Occipital lobe (tissue), 1 donor: ENCODE measurements at regions not wholly inside any gene's neighbourhood (a gene's known extent, or its start where the extent isn't known, plus 50 kb on each side); places are given as distances from the start of the nearest gene placed in this dataset.

ENCODE experiments used
- DNase-seq: peaks from one replicate; lab custom pipeline; 2025; lab: John Stamatoyannopoulos, UW

DNA sequence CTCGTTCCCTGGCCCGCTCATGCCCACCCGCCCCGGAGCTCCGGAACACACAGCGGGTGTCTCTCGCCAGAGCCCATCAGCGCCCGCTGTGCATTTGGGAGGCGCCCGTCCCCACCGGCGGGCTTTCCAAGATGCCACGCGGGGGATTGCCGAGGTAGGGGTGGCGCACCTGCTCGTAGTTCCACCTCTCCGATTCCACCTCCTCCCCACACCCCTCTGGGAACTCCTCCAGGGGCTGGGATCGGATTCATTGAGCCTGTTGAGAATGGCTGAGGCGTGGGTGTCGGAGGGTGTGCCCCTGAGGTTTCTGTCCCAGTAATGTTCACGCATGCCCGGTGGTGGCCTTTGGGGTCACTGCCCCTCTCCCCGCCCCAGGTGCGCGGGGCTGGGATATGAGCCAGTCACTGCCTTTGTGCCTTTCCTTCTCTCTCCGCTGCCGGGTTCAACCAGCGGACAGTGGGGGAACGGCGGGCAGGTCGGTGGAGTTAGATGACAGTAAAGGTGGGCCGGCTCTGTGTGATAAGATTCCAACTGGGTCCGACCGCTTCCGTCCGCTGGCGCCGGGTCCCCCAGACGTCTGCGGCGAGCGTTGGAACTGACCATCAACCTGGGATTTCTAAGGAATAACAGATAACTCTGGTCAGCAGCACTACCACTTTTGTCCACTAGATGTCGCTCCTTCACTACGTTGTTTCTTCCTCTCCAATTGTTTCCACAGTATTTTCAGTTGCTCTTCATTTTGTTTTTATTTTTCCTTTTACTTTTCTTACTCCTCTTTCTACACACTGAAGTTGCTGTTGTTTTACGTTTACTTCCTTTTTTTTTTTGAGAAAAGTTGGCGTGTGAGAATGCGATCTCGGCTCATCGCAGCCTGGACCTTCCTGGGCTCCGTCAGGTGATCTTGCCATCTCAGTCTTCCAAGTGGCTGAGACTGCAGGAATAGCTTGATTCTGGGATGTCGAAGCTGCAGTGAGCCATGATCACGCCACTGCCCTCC is 178.1 kb upstream of the ALG10B start:
- peak; percentile 5 for DNase-seq

DNA sequence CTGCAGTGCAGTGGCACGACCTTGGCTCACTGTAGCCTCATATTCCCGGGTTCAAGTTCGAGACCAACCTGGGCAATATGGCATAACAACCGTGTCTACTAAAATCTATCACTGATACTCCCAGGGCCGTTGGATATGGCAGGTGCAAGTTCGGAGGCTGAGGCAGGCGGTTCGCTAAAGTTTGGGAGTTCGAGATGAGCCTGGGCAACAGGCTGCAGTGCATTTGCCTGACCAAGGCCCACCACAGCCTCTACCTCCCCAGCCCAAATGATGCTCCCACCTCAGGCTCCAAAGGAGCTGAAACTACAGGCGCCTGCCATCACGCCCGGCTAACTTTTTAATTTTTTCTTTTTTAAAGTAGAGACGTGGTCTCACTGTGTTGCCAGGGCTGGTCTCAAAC is 177.1 kb upstream of the ALG10B start:
- no peak for DNase-seq

DNA sequence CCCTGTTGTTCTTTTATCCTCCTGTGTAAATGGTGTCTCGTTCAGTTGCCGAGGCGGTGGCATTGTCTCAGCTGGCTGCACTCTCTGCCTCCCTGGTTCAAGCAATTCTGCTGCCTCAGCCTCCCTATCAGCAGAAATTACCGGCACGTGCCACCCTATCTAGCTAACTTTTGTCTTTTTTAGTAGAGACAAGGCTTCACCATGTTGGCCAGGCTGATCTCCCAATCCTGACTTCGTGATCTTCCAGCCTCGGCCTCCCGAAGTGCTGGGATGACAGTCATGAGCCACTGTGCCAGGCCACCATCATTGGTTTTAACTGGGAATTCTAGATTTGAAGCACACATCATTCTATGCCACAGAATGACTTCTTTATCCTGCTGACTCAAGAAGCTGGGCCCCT is 175.3 kb upstream of the ALG10B start:
- no peak for DNase-seq

DNA sequence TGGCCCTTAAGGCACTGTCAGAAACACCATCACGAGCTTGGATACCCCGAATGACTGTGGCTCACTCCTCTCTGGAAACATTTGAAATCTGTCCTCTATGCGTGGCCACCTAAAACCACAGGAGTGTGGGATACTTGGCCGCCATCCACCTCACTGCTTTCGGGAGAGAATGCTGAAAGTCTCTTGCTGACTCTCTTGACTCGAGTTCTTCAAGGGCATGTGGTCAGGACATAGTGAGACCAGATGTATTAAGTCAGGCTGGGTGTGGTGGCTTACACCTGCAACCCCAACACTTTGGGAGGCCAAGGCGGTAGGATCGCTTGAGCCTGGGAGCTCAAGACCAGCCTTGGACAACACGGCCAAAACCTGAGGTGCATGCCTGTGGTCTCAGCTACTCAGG is 174.7 kb upstream of the ALG10B start:
- no peak for DNase-seq

DNA sequence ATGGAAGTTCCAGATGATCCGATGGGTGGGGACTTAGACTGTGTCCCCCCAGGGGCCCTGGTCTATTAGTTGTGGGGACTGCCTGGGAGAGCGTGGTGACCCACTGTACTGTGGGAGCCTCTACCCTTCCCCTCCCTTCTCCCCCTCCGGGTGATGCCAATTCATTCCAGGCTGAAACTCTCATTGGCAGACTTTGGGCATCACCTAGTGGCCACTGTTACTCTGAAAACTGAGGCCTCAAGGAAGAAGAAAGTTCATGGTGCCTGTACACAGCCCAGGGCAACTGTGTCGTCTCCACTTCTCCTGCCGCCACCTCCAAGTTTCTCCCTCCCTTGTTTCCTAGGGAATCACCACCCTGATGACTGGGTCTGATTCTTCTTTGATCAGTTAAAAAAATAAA is 173.6 kb upstream of the ALG10B start:
- DNase-seq = no peak

DNA sequence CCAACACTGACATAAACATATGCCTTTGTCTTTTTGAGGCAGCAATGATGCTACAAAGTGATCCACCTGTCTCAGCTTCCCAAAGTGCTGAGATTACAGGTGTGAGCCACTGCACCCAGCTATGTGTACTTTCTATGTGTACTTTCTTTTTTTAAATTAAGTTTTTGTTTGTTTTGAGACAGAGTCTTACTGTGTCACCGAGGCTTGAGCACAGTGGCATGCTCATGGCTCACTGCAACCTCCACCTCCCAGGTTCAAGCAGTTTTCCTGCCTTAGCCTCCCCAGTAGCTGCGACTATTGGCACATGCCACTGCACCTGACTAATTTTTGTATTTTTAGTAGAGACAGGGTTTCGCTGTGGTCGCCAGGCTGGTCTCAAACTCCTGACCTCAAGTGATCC is 172.5 kb upstream of the ALG10B start:
- DNase-seq = no peak

DNA sequence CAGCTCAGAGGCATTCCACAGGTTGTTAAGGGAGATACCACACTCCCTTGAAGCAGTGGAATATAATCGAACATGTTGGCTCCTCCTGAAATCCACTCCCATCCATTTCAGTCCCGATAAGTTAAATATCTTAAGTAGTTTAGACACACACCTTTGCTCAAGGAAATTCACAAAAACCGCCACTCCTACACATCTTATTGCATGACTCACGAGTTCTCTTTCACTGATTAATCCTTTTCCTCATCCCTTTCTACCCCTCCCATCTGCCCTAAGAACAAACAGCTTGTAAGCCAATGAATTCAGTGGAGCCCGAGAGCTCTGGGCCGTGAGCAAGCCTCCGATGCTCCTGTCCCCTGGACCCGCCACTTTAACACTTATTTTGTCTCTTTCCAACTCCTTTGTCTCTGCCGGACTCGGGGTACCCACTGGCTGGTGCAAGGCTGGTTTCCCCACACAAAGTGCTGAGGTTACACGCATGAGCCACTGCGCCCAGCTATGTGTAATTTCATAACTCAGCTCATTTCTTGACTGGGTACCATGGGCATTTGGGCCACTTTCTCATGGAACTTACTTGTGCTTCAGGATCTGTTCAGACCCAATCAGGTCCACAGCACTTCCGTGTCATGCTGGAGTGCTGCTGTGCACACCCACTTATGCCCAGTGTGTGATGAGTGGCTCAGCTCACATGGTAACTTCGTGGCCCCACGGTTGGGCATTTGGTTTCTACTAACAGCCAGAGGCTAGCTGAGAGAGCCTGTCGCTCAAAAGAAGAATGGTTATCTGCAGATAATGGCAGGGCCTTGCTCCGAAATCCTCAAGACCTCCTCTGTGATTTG is 171.8 kb upstream of the ALG10B start:
- no peak for DNase-seq

DNA sequence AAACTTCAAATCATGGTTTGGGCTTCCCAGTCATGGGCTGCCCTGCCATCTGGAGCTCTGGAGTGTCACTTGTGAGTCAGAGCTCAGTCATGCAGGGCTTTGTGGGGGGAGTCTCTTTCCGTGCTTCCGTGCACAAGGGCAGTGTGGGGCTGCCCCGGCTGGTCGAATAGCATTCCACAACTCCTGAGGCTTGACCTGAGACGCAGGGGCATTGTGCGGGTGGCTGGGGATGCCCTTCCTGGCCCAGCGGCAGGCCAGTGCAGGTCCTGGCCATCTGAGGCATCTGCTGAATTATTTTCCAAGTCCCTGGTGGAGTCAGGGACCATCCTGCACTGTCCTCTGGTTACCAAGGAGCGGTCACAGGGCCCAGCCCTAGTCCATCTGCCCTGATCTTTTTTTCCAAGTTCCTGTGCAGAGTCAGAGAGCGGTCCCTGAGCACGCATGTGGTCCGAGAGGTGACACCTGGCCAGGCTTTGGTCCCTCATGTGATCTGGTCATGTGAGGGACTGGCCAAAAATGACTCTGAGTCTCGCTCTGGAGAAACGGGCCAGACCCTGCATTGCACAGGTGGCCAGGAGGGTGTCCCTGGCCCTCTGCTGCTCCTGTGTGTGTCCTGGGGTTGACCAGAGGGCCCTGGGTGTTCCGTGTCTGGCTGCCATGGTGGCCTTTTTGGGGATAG is 167.0 kb upstream of the ALG10B start:
- no peak for DNase-seq

DNA sequence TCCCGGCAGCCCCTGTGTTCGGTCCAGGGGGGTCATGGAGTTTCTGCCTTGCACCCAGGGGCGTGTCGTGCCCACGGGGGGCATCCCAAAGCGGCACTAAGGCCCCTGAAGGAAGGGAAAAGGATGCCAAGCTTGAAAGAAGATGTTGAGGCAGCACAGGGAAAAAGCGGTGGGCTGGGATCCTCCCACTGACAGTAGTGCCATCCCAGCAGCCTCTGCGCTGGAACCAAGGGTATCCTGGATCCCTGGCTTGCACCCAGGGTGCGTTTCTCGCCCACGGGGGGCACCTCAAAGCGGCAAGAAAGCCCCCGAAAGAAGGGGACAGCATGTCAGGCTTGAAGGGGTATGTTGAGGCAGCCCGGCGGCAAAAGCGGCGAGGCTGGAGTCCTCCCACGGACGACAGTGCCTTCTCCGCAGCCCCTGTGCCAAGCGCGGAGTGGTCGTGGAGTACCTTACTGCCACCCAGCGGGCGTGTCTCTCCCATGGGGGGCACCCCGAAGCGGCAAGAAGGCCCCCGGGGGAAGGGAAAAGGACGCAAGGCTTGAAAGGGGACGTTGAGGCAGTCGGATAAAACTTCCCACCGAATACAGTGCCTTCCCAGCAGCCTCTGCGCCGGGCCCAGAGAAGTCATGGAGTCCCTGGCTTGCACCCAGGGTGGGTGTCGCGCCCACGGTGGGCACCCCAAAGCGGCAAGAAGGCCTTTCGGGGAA is 164.4 kb upstream of the ALG10B start:
- no peak for DNase-seq

DNA sequence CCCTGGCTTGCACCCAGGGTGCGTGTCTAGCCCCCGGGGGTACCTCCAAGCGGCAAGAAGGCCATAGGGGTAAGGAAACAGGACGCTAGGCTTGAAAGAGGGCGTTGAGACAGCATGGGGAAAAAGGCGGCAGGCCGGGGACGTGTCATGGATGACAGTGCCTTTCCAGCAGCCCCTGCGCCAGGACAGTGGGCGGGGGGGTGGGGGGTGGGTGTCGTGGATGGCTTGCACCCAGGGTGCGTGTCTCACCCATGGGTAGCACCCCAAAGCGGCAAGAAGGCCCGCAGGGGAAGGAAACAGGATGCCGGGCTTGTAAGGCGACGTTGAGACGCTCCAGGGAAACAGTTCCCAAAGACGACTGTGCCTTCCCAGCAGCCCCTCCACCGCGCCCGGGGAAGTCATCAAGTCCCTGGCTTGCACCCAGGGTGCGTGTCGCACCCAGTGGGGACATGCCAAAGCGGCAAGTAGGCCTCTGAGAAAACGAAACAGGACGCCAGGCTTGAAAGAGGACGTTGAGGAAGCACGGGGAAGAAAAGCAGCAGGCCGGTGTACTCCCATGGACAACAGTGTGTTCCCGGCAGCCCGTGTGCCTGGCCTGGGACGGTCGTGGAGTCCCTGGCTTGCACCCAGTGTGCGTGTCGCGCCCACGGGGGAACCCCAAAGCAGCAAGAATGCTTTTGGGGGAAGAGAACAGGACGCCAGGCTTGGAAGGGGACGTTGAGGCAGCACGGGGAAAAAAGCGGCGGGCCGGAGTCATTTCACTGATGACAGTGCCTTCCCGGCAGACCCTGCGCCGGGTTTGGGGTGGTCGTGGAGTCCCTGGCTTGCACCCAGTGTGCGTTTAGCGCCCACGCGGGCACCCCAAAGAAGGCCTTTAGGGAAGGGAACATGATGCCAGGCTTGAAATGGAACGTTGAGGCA is 163.5 kb upstream of the ALG10B start:
- DNase-seq = no peak

DNA sequence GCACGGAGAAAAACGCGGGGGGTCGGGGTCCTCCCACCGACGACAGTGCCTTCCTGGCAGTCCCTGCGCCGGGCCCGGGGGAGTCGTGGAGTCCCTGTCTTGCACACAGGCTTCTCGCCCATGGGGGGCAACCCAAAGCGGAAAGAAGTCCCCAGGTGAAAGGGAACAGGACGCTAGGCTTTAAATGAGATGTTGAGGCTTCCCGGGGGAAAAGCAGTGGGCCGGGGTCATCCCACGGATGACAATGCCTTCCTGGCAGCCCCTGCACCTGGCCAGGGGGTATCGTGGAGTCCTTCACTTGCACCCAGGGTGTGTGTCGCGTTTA is 162.9 kb upstream of the ALG10B start:
- no peak for DNase-seq

DNA sequence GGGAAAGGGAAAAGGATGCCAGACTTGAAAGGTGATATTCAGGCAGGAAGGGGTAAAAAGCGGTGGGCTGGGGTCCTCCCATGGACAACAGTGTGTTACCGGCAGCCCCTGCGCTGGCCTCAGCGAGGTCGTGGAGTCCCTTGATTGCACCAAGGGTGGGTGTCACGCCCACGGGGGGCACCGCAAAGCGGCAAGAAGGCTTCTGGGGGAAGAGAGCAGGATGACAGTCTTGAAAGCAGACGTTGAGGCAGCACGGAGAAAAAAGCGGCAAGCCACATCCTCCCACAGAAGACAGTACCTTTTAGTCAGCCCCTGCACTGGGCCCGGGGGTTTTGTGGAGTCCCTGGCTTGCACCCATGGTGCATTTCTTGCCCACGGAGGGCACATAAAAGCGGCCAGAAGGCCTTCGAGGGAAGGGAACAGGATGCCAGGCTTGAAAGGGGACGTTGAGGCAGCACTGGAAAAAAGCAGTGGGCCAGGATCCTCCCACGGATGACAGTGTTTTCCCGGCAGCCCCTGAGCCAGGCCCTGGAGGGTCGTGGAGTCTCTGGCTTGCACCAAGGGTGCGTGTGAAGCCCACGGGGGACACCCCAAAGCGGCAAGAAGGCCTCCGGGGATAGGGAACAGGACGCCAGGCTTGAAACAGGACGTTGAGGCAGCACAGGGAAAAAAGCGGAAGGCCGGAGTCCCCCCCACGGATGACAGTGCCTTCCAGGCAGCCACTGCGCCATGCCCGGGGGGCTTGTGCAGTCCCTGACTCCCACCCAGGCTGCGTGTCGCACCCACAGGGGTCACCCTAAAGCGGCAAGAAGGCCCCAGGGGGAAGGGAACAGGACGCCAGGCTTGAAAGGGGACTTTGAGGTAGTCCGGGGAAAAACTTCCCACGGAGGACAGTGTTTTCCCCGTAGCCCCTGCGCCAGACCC is 162.2 kb upstream of the ALG10B start:
- no peak for DNase-seq

DNA sequence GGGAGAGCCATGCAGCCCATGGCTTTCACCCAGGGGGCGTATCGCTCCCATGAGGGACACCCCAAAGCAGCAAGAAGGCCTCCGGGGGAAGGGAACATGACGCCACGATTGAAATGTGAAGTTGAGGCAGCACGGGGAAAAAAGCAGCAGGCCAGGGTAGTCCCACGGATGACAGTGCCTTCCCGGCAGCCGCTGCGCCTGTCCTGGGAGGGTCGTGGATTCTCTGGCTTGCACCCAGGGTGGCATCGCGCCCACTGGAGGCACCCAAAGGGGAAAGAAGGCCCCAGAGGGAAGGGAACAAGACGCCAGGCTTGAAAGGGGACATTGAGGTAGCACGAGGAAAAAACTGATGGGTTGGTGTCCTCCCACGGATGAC is 161.6 kb upstream of the ALG10B start:
- DNase-seq = no peak

DNA sequence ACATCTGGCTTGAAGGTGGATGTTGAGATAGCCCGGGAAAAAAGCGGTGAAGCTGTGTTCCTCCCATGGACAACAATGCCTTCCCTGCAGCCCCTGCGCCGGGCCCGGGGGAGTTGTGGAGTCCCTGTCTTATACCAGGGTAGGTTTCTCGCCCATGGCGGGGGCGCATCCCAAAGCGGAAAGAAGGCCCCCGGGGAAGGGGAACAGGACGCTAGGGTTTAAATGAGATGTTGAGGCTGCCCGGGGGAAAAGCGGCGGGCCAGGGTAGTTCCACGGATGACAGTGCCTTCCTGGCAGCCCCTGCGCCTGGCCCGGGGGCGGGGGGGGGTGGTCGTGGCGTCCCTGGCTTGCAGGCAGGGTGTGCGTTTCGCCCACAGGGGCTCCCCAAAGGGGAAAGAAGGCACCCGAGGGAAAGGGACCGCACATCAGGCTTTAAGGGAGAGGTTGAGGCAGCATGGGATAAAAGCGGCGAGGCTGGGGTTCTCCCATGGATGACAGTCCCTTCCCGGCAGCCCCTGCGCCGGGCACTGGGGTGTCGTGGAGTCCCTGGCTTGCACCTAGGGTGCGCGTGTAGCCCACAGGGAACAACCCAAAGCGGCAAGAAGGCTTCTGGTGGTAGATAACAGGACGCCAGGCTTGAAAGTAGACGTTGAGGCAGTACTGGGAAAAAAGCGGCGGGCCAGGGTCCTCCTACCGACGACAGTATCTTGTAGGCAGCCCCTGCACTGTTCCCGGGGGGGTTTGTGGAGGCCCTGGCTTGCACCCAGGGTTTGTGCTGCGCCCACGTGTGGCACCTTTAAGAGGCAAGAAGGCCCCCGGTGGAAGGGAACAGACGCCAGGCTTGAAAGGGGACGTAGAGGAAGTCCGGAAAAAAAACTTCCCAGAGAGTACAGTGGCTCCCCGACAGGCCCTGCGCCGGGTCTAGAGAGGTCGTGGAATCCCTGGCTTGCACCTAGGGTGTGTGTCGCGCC is 160.8 kb upstream of the ALG10B start:
- no peak for DNase-seq

DNA sequence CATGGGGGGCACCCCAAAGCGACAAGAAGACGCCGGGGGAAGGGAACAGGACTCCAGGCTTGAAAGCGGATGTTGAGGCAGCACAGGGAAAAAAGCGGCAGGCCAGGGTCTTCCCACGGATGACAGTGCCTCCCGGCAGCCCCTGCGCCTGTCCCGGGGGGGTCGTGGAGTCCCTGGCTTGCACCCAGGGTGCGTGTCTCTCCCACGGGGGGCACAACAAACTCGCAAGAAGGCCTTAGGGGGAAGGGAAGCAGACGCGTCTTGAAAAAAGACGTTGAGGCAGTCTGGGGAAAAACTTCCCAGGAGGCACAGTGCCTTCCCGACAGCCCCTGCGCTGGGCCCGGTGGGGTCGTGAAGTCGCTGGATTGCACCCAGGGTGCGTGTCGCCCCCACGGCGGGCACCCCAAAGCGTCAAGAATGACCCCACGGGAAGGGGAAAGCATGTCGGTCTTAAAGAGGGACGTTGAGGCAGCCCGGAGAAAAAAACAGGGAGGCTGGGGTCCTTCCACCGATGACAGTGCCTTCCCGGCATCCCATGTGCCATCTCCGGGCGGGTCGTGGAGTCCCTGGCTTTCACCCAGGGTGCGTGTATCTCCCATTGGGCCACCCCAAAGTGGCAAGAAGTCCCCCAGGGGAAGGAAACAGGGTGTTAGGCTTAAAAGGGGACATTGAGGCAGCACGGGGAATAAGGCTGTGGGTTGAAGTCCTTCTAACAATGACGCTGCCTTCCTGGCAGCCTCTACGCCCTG is 159.9 kb upstream of the ALG10B start:
- DNase-seq = no peak

DNA sequence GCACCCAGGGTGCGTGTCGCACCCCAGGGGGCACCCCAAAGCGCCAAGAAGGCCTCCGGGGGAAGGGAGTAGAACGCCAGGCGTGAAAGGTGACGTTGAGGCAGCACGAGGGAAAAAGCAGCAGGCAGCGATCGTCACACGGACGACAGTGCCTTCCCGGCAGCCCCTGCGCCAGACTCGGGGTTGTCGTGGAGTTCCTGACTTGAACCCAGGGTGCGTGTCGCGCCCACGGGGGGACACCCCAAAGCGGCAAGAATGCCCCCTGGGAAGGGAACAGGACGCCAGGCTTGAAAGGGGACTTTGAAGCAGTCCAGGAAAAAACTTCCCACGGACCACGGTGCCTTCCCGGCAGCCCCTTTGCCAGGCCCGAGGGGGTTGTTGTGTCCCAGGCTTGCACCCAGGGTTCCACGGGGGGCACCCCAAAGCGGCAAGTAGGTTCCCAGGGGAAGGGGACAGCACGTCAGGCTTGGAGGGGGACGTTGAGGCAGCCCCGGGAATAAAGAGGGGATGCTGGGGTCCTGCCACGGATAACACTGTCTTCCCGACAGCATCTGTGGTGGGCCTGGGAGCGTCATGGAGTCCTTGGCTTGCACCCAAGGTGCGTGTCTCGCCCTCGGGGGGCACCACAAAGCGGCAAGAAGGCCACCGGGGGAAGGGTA is 159.2 kb upstream of the ALG10B start:
- no peak for DNase-seq

DNA sequence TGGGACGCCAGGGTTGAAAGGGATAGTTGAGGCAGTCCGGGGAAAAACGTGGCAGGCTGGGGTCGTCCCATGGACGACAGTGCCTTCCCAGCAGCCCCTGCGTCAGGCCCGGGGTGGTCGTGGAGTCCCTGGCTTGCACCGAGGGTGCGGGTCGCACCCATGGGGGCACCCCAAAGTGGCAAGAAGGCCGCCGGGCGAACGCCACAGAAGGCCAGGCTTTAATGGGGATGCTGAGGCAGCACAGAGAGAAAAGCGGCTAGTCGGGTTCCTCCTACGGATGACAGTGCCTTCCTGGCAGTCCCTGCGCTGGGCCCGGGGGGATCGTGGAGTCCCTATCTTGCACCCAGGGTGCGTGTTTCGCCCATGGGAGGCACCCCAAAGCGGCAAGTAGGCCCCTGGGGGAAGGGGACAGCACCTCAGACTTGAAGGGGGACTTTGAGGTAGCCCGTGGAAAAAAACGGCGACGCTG is 158.6 kb upstream of the ALG10B start:
- DNase-seq = no peak
